ENCODE measurements at regions not wholly inside any gene's neighbourhood (a gene's known extent, or its start where the extent isn't known, plus 50 kb on each side); places are given as distances from the start of the nearest gene placed in this dataset.

GRCh38 chr16:9270941-9271340 lies 179.5 kb downstream of the HAPSTR1 start:
- TF ChIP-seq, protein P1, sequence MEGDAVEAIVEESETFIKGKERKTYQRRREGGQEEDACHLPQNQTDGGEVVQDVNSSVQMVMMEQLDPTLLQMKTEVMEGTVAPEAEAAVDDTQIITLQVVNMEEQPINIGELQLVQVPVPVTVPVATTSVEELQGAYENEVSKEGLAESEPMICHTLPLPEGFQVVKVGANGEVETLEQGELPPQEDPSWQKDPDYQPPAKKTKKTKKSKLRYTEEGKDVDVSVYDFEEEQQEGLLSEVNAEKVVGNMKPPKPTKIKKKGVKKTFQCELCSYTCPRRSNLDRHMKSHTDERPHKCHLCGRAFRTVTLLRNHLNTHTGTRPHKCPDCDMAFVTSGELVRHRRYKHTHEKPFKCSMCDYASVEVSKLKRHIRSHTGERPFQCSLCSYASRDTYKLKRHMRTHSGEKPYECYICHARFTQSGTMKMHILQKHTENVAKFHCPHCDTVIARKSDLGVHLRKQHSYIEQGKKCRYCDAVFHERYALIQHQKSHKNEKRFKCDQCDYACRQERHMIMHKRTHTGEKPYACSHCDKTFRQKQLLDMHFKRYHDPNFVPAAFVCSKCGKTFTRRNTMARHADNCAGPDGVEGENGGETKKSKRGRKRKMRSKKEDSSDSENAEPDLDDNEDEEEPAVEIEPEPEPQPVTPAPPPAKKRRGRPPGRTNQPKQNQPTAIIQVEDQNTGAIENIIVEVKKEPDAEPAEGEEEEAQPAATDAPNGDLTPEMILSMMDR (IDR thresholded peaks at IDR 0.05): no peak
- TF ChIP-seq POLR2A (IDR thresholded peaks at IDR 0.05): no peak

All from body of pancreas (tissue), 4 donors.